ENCODE measurements at regions not wholly inside any gene's neighbourhood (a gene's known extent, or its start where the extent isn't known, plus 50 kb on each side); places are given as distances from the start of the nearest gene placed in this dataset.

- H3K36me3 ChIP-seq (replicated peaks in 1 of 2; ENCODE audit: control insufficient read depth in 1 of 2, insufficient read depth in 2 of 2, low read length in 2 of 2): no peaks in the 10 kb centered on the region
- TF ChIP-seq IRF9 (CRISPR knock-in tag; IDR thresholded peaks at IDR 0.05; ENCODE audit: borderline replicate concordance) (no peak), NFKBIZ (CRISPR knock-in tag; IDR thresholded peaks at IDR 0.05) (no peak), ZNF282 (IDR thresholded peaks at IDR 0.05; ENCODE audit: partially characterized antibody) (no peak)
- FAIRE-seq (no peak), DNase-seq (ENCODE audit: low spot score) (no peak), ATAC-seq (no peak)
- no peaks in the 10 kb centered on the region for H3K9me3 ChIP-seq (ENCODE audit: low read length)
- H3K27ac ChIP-seq (ENCODE audit: extremely low read length, insufficient read depth, low read length): no peak overlapping the region
- no peak overlapping the region for H3K4me3 ChIP-seq (replicated peaks in 1 of 3; ENCODE audit: insufficient read depth in 1 of 3, low read depth in 2 of 3, low read length in 3 of 3)
- no peaks in the 10 kb centered on the region for H4K20me1 ChIP-seq (ENCODE audit: insufficient read depth, low read length)
- 0% methylated on average over 2 of the region's 2 CpGs for WGBS (ENCODE audit: low lambda C conversion rate)
- H2AFZ ChIP-seq (ENCODE audit: low read length): no peak overlapping the region
- BruUV-seq (replicated peaks): no TSS peak
- in situ Hi-C loops (cut with HindIII; ENCODE audit: extremely low pct_ligation_motif_present, low pct_unique_long_range_greater_than_20kb) (no loop called here), intact Hi-C loops (cut with micrococcal nuclease; ENCODE audit: unreplicated experiment) (no loop called here)
- ChIA-PET POLR2A (no interaction called here), CTCF (ENCODE audit: low intra/inter-chr PET ratio, low total read pairs) (no interaction called here)
- no peaks in the 10 kb centered on the region; a peak in 1 of 5 replicates for H3K27me3 ChIP-seq (ENCODE audit: control insufficient read depth in 1 of 2, insufficient read depth in 2 of 2, low read length in 2 of 2)
- H3K4me2 ChIP-seq (ENCODE audit: low read depth, low read length): no peak overlapping the region
- H3K4me1 ChIP-seq (ENCODE audit: insufficient read depth, low read length): no peaks in the 10 kb centered on the region
- H3K9ac ChIP-seq (ENCODE audit: insufficient read depth, low read depth, low read length): no peak overlapping the region
- H3K79me2 ChIP-seq (ENCODE audit: insufficient read depth, low read length): no peaks in the 10 kb centered on the region
Observed at GRCh38 chr4:144340931-144341330, 200.4 kb upstream of the GYPA start.

- ChIA-PET CTCF (ENCODE audit: low intra/inter-chr PET ratio, low total read pairs) (no interaction called here), POLR2A (no interaction called here)
- no peaks in the 10 kb centered on the region for H3K79me2 ChIP-seq (ENCODE audit: insufficient read depth, low read length)
- no peak overlapping the region for H3K4me3 ChIP-seq (replicated peaks in 1 of 3; ENCODE audit: insufficient read depth in 1 of 3, low read depth in 2 of 3, low read length in 3 of 3)
- no peaks in the 10 kb centered on the region for H3K36me3 ChIP-seq (replicated peaks in 1 of 2; ENCODE audit: control insufficient read depth in 1 of 2, insufficient read depth in 2 of 2, low read length in 2 of 2)
- no peak for DNase-seq (ENCODE audit: low spot score)
- FAIRE-seq: no peak
- H3K27me3 ChIP-seq (ENCODE audit: control insufficient read depth in 1 of 2, insufficient read depth in 2 of 2, low read length in 2 of 2): no peaks in the 10 kb centered on the region; a peak in 1 of 5 replicates
- no TSS peak for BruUV-seq (replicated peaks)
- no peak overlapping the region for H3K4me2 ChIP-seq (ENCODE audit: low read depth, low read length)
- no peak overlapping the region for H2AFZ ChIP-seq (ENCODE audit: low read length)
- WGBS (ENCODE audit: low lambda C conversion rate): 38% methylated on average over 7 of the region's 7 CpGs
- no peak overlapping the region for H3K9ac ChIP-seq (ENCODE audit: insufficient read depth, low read depth, low read length)
- H3K9me3 ChIP-seq (ENCODE audit: low read length): no peaks in the 10 kb centered on the region
- in situ Hi-C loops (cut with HindIII; ENCODE audit: extremely low pct_ligation_motif_present, low pct_unique_long_range_greater_than_20kb): no loop called here
- intact Hi-C loops (cut with micrococcal nuclease; ENCODE audit: unreplicated experiment): no loop called here
- no peak overlapping the region for H3K27ac ChIP-seq (ENCODE audit: extremely low read length, insufficient read depth, low read length)
- H3K4me1 ChIP-seq (ENCODE audit: insufficient read depth, low read length): no peaks in the 10 kb centered on the region
- ATAC-seq: no peak
- no peak for TF ChIP-seq NKX3-1 (CRISPR knock-in tag; IDR thresholded peaks at IDR 0.05)
- no peaks in the 10 kb centered on the region for H4K20me1 ChIP-seq (ENCODE audit: insufficient read depth, low read length)
Observed at GRCh38 chr4:144342949-144343760, 202.6 kb upstream of the GYPA start.
